Panc1 (cell line): ENCODE measurements at regions not wholly inside any gene's neighbourhood (a gene's known extent, or its start where the extent isn't known, plus 50 kb on each side); places are given as distances from the start of the nearest gene placed in this dataset.

ENCODE experiments used
- ATAC-seq: fragments of 200-7000 bp; cut with Tn5 transposase; 2 replicates; pipeline ENCODE4 v1.9.1; 2020; ENCODE audit warnings: mild to moderate bottlenecking, moderate library complexity
- BruUV-seq: library from RNA; stranded (reverse); fragments of 400-500 nt; replicated peaks from 2 replicates; lab custom pipeline; 2021; lab: Mats Ljungman, UMichigan
- CTCF ChIA-PET: fragments of 300-600 bp; sonication (Branson Sonifier 250); formaldehyde crosslinking; loops from one replicate; lab custom pipeline; 2022; ENCODE audit warnings: antibody characterized with exemption; lab: Charles Lee
- POLR2A ChIA-PET: fragments of 300-600 bp; sonication (Branson Sonifier 250); formaldehyde crosslinking; loops from one replicate; lab custom pipeline; 2022; ENCODE audit warnings: antibody characterized with exemption; lab: Charles Lee
- DNase-seq: peaks from one replicate; pipeline ENCODE4 v3.0.0-alpha.2; 2010; ENCODE audit warnings: low read depth, low spot score
- H3K27ac ChIP-seq: 2 replicates; pipeline ENCODE4 v1.5.1; 2011; ENCODE audit warnings: mild to moderate bottlenecking, low read length, inconsistent platforms
- H3K27me3 ChIP-seq: fragments of 200-500 bp; sonication (Bioruptor generic); 2 replicates; pipeline ENCODE4 v1.6.0; 2014; ENCODE audit warnings: low read length, inconsistent platforms; ENCODE audit not compliant: control insufficient read depth, insufficient read depth
- H3K36me3 ChIP-seq: fragments of 200-500 bp; sonication (Bioruptor generic); 2 replicates; pipeline ENCODE4 v1.5.1; 2014; ENCODE audit warnings: inconsistent platforms, mild to moderate bottlenecking, low read length, moderate library complexity; ENCODE audit not compliant: control insufficient read depth, insufficient read depth
- H3K4me1 ChIP-seq: 2 replicates; pipeline ENCODE4 v1.5.1; 2011; ENCODE audit warnings: inconsistent platforms, mild to moderate bottlenecking, low read length, moderate library complexity; ENCODE audit not compliant: control insufficient read depth, insufficient read depth
- H3K4me3 ChIP-seq, 2 experiments: 2 replicates each; pipeline ENCODE4 v1.5.1; 2011 to 2012; ENCODE audit warnings: low read depth in 2 of 2, low read length in 2 of 2, mild to moderate bottlenecking in 2 of 2, inconsistent platforms in 1 of 2, moderate library complexity in 1 of 2
- H3K9me3 ChIP-seq: fragments of 200-500 bp; sonication (Bioruptor generic); 2 replicates; pipeline ENCODE4 v1.5.1; 2014; ENCODE audit warnings: low read depth, mild to moderate bottlenecking, inconsistent platforms, low read length, moderate library complexity; ENCODE audit not compliant: control insufficient read depth, insufficient read depth
- CTCF ChIP-seq: fragments of 450-650 bp; IDR thresholded peaks from 2 replicates; pipeline ENCODE4 v1.5.1; 2017; ENCODE audit warnings: mild to moderate bottlenecking
- POLR2AphosphoS5 ChIP-seq: IDR thresholded peaks from 2 replicates; pipeline ENCODE4 v1.6.1; 2012; ENCODE audit warnings: mild to moderate bottlenecking, low read depth, low read length, moderate library complexity
- REST ChIP-seq, 2 experiments: IDR thresholded peaks; 2 replicates each; pipeline ENCODE4 v1.6.1; 2011 to 2012; ENCODE audit warnings: low read depth in 2 of 2, control low read depth in 1 of 2, low read length in 1 of 2, mild to moderate bottlenecking in 1 of 2, moderate library complexity in 1 of 2; ENCODE audit not compliant: insufficient read depth in 1 of 2
- SIN3A ChIP-seq: IDR thresholded peaks from 2 replicates; pipeline ENCODE4 v1.6.1; 2012; ENCODE audit warnings: low read depth, mild to moderate bottlenecking, low read length, moderate library complexity, borderline replicate concordance; ENCODE audit not compliant: insufficient read depth
- TCF7L2 ChIP-seq: IDR thresholded peaks from 2 replicates; pipeline ENCODE4 v1.6.1; 2011; ENCODE audit warnings: mild to moderate bottlenecking, low read depth, low read length, inconsistent platforms
- in situ Hi-C: cut with HindIII; loops from 2 replicates; pipeline ENCODE4 v1.10.0; 2016; ENCODE audit warnings: low sequenced_read_pairs, low pct_unique_long_range_greater_than_20kb
- intact Hi-C: fragments of 100-400 bp; cut with micrococcal nuclease; formaldehyde crosslinking; loops from one replicate; pipeline ENCODE4 v1.10.0; 2022; ENCODE audit not compliant: unreplicated experiment

GRCh38 chr5:167283691-167284090 lies 1007.8 kb upstream of the WWC1 start:
- H3K36me3 ChIP-seq: no peaks in the 10 kb centered on the region
- TF ChIP-seq SIN3A (no peak), TCF7L2 (no peak), POLR2AphosphoS5 (no peak), REST (IDR thresholded peaks at IDR 0.05; ENCODE audit: insufficient read depth in 1 of 2, low read depth in 2 of 2, low read length in 1 of 2) (no peak), CTCF (no peak)
- ChIA-PET POLR2A (no interaction called here), CTCF (no interaction called here)
- BruUV-seq: no TSS peak
- H3K4me1 ChIP-seq: no peaks in the 10 kb centered on the region
- H3K9me3 ChIP-seq: no peaks in the 10 kb centered on the region
- ATAC-seq (no peak), DNase-seq (no peak)
- no peak overlapping the region for H3K4me3 ChIP-seq
- H3K27me3 ChIP-seq: no peaks in the 10 kb centered on the region
- no peak overlapping the region for H3K27ac ChIP-seq
- intact Hi-C loops: no loop called here
- in situ Hi-C loops: no loop called here

- no peak for ATAC-seq
- Histone ChIP-seq H3K27ac (no peak overlapping the region), H3K27me3 (no peaks in the 10 kb centered on the region), H3K4me1 (no peaks in the 10 kb centered on the region), H3K4me3 (no peak overlapping the region), H3K9me3 (no peaks in the 10 kb centered on the region), H3K36me3 (no peaks in the 10 kb centered on the region)
- no peak for DNase-seq
- CTCF ChIA-PET: no interaction called here
- POLR2A ChIA-PET: interaction anchor here (0.6 kb wide), 1 partner anchor 40 kb away, joined by 3 read pairs; no protein-coding TSS in a partner anchor
- intact Hi-C loops (no loop called here), in situ Hi-C loops (no loop called here)
- TF ChIP-seq TCF7L2 (no peak), REST (IDR thresholded peaks at IDR 0.05; ENCODE audit: insufficient read depth in 1 of 2, low read depth in 2 of 2, low read length in 1 of 2) (no peak), SIN3A (no peak), CTCF (no peak), POLR2AphosphoS5 (no peak)
- BruUV-seq: no TSS peak
Measured at GRCh38 chr5:167284222-167284890, 1007.1 kb upstream of the WWC1 start.
